SW 1271 (cell line): ENCODE measurements at regions not wholly inside any gene's neighbourhood (a gene's known extent, or its start where the extent isn't known, plus 50 kb on each side); places are given as distances from the start of the nearest gene placed in this dataset.
"Not testable (repeated sequence)": the region's sequence is repeated elsewhere in the genome, so short reads cannot be mapped to it uniquely, and the experiment has no call there.

ENCODE experiments used
- DNase-seq, 2 experiments: peaks; one replicate each; lab custom pipeline; 2025; lab: John Stamatoyannopoulos, UW

GRCh38 chr12:94916663-94917062 is 86.8 kb downstream of the NDUFA12 start:
- no peak for DNase-seq

- DNase-seq: no peak
Observed at GRCh38 chr12:94909663-94910062, 93.8 kb downstream of the NDUFA12 start.

- DNase-seq: not testable (repeated sequence)
Observed at GRCh38 chr12:94905749-94906148, 97.7 kb downstream of the NDUFA12 start.

DNA sequence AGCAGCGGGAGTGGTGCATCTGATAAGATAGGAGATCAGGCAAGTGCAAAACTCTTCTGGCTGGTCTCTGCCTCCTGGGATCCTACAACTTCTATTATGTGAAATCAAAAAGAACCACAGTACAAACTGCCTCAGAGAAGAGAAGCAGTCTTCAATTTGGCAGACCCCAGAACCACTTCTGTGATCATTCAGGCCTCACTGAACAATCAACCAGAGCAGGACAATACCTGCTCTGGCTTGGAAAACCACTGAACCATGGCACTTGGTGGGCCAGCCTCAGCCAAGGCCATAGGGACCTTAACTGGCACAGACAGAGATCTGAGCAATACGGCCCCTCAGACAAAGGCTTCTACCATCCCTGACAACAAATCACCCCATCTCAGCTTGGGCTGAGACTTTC is 103.0 kb downstream of the NDUFA12 start:
- DNase-seq: no peak

GRCh38 chr12:94898388-94898787 is 105.1 kb downstream of the NDUFA12 start:
- DNase-seq: no peak

DNA sequence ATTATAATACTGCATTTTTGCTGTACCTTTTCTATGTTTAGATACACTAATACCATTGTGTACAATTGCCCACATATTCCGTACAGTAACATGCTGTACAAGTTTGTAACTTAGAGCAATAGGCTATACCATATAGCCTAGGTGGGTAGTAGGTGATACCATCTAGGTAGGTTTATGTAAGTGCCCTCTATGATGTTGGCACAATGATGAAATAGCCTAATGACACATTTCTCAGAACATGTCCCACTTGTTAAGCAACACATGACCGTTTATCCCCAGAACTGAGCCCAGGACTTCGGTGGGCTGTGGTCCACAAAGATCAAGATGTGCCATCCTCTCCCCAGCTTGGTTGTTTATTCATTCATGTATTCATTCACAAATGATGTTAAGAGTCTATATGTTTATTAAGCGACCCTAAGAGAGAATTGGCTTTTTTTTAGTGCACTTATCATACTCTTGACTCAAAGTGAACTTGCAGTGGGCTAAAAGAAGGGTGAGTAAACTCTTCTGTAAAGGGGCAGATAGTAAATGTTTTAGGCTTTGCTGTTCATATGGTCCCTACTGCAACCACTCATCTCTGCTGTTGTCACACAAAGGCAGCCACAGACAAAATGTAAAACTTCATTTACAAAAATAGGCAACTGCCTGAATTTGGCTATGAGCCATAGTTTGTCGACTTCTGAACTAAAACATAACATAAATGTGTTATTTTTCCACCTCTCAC is 110.8 kb downstream of the NDUFA12 start:
- no peak for DNase-seq

DNA sequence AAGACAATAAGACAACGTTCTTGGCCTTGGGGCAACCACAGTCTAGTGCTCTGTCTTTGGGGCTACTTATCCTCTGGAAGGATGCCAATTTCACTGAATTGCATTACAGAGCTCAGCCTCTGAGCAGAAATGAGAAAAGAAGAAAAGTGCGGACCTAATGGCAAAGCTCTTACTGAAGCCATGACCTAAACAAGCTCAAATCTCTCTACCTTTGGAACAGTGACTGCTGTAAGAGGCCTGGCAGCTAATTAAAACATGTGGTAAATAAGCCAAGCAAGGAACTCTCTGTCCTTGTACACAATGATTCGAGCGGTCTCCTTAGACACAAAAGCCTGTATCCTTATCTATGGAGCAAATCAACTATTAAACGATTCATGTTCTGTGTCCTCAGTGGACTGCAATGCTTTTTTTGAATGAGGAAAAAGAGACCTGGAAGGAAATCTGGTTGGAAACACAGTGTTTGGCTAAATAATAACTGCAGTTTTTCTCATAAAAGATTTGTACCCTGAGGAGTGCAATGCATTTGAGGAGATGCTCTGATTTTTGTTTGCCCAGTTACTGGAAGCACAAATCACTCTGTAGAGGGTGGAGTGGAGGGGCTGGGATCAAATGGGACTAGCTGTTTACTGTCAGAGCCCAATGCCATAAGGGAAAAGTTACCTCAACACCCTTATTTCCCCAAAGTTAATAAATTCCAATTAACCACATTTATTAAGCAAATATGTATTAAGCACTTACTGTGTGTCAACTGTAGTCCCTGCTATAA is 113.9 kb downstream of the NDUFA12 start:
- no peak for DNase-seq

- DNase-seq: no peak
Observed at GRCh38 chr12:94879542-94879941, 124.0 kb downstream of the NDUFA12 start.

DNA sequence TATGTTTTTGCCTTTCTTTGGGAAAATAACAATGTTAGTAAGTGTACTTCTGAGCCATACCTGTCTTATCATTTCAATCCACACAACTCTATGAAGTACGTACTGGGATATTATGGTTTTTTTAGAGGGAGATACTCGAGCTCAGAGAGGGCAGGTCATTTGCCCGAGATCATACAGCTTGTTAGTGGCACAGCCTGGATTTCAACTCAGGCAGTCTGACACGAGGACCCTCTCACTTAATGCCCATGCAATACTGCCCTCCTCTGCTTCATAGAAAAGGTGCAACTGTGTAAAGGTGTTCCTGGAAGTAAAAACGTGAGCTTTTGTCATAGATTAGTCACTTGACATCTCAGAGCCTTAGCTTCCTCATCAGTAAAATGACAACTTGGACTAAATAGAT is 128.0 kb downstream of the NDUFA12 start:
- peak in 1 of 2 experiments; percentile 23 for DNase-seq

- no peak for DNase-seq
Observed at GRCh38 chr12:94874518-94875302, 128.8 kb downstream of the NDUFA12 start.

DNA sequence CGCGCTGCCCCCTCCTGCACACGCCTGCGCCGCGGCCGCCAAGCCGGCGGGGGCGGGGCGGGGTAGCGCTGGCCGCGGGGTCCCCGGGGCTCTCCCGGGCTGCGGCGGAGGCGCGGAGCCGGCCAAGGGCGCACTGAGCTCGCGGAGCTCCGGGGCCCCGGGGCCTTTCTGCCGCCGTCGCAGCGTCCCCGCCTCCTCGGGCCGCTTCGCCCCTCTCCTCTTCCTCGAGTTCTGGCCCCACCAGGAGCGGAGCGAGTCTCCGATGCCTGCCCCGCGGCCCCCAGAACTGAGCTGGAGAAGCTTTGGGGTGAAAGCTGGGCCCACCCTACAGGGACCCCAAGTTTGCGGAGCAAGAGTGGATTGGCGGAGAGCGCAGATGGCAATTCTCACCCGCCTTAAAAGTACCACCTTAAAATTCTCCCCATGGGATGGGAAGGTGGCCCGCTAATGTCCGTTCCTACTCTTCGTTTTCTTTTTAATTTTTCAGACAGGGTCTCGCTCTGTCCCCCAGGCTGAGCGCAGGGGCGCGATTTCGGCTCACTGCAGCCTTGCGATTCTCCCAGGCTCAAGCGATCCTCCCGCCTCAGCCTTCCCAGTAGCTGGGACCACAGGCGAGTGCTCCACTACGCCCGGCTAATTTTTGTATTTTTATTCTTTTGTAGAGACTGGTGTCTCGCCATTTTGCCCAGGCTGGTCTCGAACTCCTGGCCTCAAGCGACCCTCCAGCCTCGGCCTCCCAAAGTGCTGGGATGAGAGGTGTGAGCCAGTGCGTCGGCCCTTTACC is 129.6 kb downstream of the NDUFA12 start:
- DNase-seq: no peak

DNA sequence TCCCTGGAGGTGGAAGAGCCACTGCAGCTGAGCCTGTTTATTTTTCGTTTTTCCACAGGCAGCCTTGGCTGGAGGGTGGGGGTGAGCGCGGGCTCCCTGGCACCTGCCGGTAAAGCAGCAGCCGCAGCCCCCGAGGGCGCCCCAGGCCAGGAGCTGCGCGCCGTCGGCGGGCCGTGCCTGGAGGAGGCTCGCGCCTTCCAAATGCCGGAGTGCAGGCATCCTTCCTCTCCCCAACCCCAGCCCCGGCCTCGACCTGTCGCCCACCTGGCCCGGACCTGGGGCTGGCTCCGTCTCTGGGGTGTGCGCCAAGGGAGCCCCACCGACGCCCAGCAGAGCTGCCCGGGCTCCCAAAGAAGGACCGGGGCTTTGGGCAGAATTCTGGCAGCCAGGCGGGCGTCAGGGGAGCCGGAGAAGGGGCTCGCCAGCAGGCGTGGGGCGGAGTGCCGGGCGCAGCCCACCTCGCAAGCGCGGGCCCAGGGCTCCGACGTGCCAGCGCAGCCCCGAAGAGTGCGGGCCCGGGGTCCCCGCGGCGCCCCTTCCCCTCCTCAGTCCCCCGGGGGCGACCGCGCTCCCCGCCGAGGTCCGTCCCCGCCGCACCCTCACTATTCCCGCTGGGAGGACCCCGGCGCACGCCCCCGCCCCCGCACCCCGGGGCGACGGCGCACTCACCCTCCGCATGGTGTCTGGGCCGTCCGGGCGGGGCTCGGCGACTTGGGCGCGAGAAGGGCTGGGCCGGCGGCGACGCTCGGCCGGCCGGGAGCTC is 130.3 kb downstream of the NDUFA12 start:
- DNase-seq: no peak

DNA sequence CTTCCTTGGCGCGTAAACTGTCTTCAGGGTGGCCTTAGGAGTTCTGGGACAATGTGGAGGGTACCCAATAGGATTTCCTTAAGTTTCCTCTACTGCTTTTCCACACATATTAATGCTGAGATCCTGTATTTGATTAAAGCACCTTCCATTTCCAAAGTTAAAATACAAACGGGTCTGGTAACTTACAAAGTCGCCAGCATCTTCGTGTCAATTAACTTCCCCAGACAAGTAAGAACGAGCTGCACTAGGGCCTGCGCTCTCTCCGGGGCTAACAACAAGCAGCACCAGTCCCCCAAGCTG is 130.9 kb downstream of the NDUFA12 start:
- no peak for DNase-seq

GRCh38 chr12:94872007-94872653 is 131.4 kb downstream of the NDUFA12 start:
- DNase-seq: no peak

GRCh38 chr12:94870511-94870910 is 133.0 kb downstream of the NDUFA12 start:
- DNase-seq: no peak

DNA sequence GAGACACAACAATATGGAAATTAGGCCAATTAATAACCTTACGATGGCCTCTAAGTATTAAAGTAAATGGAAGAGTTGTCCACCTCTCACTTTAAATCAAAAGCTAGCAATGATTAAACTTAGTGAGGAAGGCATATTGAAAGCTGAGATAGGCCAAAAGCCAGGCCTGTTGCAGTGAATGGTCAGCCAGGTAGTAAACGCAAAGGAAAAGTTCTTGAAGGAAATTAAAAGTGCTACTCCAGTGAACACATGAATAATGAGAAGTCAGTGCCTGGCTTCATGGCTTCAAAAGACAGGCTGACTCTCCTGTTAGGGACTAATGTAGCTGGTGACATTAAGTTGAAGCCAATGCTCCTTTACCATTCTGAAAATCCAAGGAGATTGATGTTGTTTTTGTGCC is 135.3 kb downstream of the NDUFA12 start:
- no peak for DNase-seq

GRCh38 chr12:94867066-94867855 is 136.2 kb downstream of the NDUFA12 start:
- no peak for DNase-seq

GRCh38 chr12:94864987-94865386 is 138.5 kb downstream of the NDUFA12 start:
- no peak for DNase-seq

GRCh38 chr12:94863321-94864035 is 140.0 kb downstream of the NDUFA12 start:
- no peak for DNase-seq
